ENCODE measurements at regions not wholly inside any gene's neighbourhood (a gene's known extent, or its start where the extent isn't known, plus 50 kb on each side); places are given as distances from the start of the nearest gene placed in this dataset.

GRCh38 chr12:83945871-83946270 lies 966.7 kb downstream of the SLC6A15 start:
- no peak for TF ChIP-seq CTCF (IDR thresholded peaks at IDR 0.05; ENCODE audit: low read depth, low read length)
- no peak for TF ChIP-seq EZH2phosphoT487 (IDR thresholded peaks at IDR 0.05; ENCODE audit: low read depth)
